HPDE6-E6E7 (cell line): ENCODE measurements at regions not wholly inside any gene's neighbourhood (a gene's known extent, or its start where the extent isn't known, plus 50 kb on each side); places are given as distances from the start of the nearest gene placed in this dataset.

Source experiments
- DNase-seq: peaks from one replicate; pipeline ENCODE4 v3.0.0; 2011; ENCODE audit warnings: missing footprints; ENCODE audit errors: extremely low spot score

- peak; percentile 40 for DNase-seq
Observed at GRCh38 chr21:25329227-25329825, 278.0 kb downstream of the MRPL39 start.

GRCh38 chr21:25328736-25329135 is 278.5 kb downstream of the MRPL39 start:
- DNase-seq = no peak

- DNase-seq = no peak
Observed at GRCh38 chr21:25326181-25326580, 281.1 kb downstream of the MRPL39 start.

- no peak for DNase-seq
Observed at GRCh38 chr21:25324666-25325065, 282.6 kb downstream of the MRPL39 start.

GRCh38 chr21:25323356-25323949 is 283.8 kb downstream of the MRPL39 start:
- no peak for DNase-seq

- DNase-seq = no peak
Observed at GRCh38 chr21:25314247-25314646, 293.0 kb downstream of the MRPL39 start.

GRCh38 chr21:25313829-25314228 is 293.5 kb downstream of the MRPL39 start:
- no peak for DNase-seq

GRCh38 chr21:25307489-25307888 is 299.8 kb downstream of the MRPL39 start:
- DNase-seq = no peak

GRCh38 chr21:25304611-25305010 is 302.7 kb downstream of the MRPL39 start:
- DNase-seq = no peak

GRCh38 chr21:25300632-25301031 is 306.6 kb downstream of the MRPL39 start:
- no peak for DNase-seq

GRCh38 chr21:25298512-25299491 is 308.5 kb downstream of the MRPL39 start:
- no peak for DNase-seq

- DNase-seq = no peak
Observed at GRCh38 chr21:25297117-25297516, 310.2 kb downstream of the MRPL39 start.

- no peak for DNase-seq
Observed at GRCh38 chr21:25296252-25296651, 311.0 kb downstream of the MRPL39 start.

GRCh38 chr21:25292396-25292795 is 314.9 kb downstream of the MRPL39 start:
- DNase-seq = no peak

GRCh38 chr21:25283720-25284119 is 323.6 kb downstream of the MRPL39 start:
- DNase-seq = peak; percentile 1

- DNase-seq = no peak
Observed at GRCh38 chr21:25281134-25281533, 326.1 kb downstream of the MRPL39 start.

GRCh38 chr21:25280061-25280460 is 327.2 kb downstream of the MRPL39 start:
- no peak for DNase-seq

- DNase-seq = no peak
Observed at GRCh38 chr21:25273959-25274358, 333.3 kb downstream of the MRPL39 start.

GRCh38 chr21:25254491-25255174 is 352.6 kb downstream of the MRPL39 start:
- DNase-seq = no peak

- DNase-seq = no peak
Observed at GRCh38 chr21:25246546-25246945, 360.7 kb downstream of the MRPL39 start.

GRCh38 chr21:25244735-25245134 is 362.5 kb downstream of the MRPL39 start:
- DNase-seq = no peak

GRCh38 chr21:25243808-25244207 is 363.5 kb downstream of the MRPL39 start:
- DNase-seq = no peak
